ENCODE measurements at regions not wholly inside any gene's neighbourhood (a gene's known extent, or its start where the extent isn't known, plus 50 kb on each side); places are given as distances from the start of the nearest gene placed in this dataset.

DNA sequence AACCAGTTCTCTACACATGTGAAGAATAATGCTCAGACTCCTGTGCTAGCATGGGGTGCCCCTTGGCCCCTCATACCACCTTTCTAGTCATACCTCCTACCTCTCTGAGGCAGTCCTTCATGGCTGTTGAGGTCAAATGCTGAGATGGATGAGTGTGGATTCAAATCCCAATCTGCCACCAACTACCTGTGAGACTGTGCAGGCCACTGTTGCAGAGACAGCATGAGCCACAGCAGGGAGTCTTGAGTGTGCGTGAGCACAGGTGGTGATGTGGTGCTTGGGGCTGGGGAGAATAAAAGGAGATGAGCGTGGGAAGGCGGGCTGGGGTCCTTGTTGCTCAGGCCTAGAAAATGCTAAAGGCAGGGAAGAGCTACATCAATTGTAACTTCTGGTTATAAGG lies 218.0 kb upstream of the E2F8 start:
- TF ChIP-seq, protein P1, sequence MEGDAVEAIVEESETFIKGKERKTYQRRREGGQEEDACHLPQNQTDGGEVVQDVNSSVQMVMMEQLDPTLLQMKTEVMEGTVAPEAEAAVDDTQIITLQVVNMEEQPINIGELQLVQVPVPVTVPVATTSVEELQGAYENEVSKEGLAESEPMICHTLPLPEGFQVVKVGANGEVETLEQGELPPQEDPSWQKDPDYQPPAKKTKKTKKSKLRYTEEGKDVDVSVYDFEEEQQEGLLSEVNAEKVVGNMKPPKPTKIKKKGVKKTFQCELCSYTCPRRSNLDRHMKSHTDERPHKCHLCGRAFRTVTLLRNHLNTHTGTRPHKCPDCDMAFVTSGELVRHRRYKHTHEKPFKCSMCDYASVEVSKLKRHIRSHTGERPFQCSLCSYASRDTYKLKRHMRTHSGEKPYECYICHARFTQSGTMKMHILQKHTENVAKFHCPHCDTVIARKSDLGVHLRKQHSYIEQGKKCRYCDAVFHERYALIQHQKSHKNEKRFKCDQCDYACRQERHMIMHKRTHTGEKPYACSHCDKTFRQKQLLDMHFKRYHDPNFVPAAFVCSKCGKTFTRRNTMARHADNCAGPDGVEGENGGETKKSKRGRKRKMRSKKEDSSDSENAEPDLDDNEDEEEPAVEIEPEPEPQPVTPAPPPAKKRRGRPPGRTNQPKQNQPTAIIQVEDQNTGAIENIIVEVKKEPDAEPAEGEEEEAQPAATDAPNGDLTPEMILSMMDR (IDR thresholded peaks at IDR 0.05; ENCODE audit: poor library complexity), result no peak
- TF ChIP-seq EZH2 (IDR thresholded peaks at IDR 0.05; ENCODE audit: borderline replicate concordance), result no peak
- no peak for TF ChIP-seq EZH2phosphoT487 (IDR thresholded peaks at IDR 0.05; ENCODE audit: low read depth, severe bottlenecking, unreplicated experiment)
